HT-29 (cell line): ENCODE measurements at regions not wholly inside any gene's neighbourhood (a gene's known extent, or its start where the extent isn't known, plus 50 kb on each side); places are given as distances from the start of the nearest gene placed in this dataset.
A peak's percentile ranks its signal among the peaks of the same experiment; 100 is the strongest.
"Not testable (repeated sequence)": the region's sequence is repeated elsewhere in the genome, so short reads cannot be mapped to it uniquely, and the experiment has no call there.

Experiments
- DNase-seq: peaks from one replicate; pipeline ENCODE4 v3.0.0-alpha.2; 2015; ENCODE audit warnings: low spot score

GRCh38 chr9:33690143-33690933 is 105.0 kb upstream of the PRSS3 start:
- DNase-seq, result no peak

GRCh38 chr9:33695299-33695698 is 100.1 kb upstream of the PRSS3 start:
- no peak for DNase-seq

- no peak for DNase-seq
Measured at GRCh38 chr9:33695856-33696255, 99.5 kb upstream of the PRSS3 start.

GRCh38 chr9:33697171-33697570 is 98.2 kb upstream of the PRSS3 start:
- DNase-seq, result no peak

- DNase-seq, result no peak
Measured at GRCh38 chr9:33698267-33698666, 97.1 kb upstream of the PRSS3 start.

- DNase-seq, result not testable (repeated sequence)
Measured at GRCh38 chr9:33700940-33701339, 94.4 kb upstream of the PRSS3 start.

- no peak for DNase-seq
Measured at GRCh38 chr9:33703430-33704102, 91.8 kb upstream of the PRSS3 start.

- DNase-seq, result not testable (repeated sequence)
Measured at GRCh38 chr9:33705440-33705839, 89.9 kb upstream of the PRSS3 start.

- DNase-seq, result no peak
Measured at GRCh38 chr9:33708441-33708840, 86.9 kb upstream of the PRSS3 start.

GRCh38 chr9:33709269-33709668 is 86.1 kb upstream of the PRSS3 start:
- DNase-seq, result no peak

GRCh38 chr9:33711418-33711817 is 83.9 kb upstream of the PRSS3 start:
- DNase-seq, result not testable (repeated sequence)

- no peak for DNase-seq
Measured at GRCh38 chr9:33714989-33715388, 80.4 kb upstream of the PRSS3 start.

GRCh38 chr9:33718987-33719386 is 76.4 kb upstream of the PRSS3 start:
- no peak for DNase-seq

- DNase-seq, result peak; percentile 48
Measured at GRCh38 chr9:33719581-33720374, 75.6 kb upstream of the PRSS3 start.

- DNase-seq, result peak; percentile 91
Measured at GRCh38 chr9:33721674-33722358, 73.5 kb upstream of the PRSS3 start.

- DNase-seq, result no peak
Measured at GRCh38 chr9:33722359-33722675, 73.0 kb upstream of the PRSS3 start.

- no peak for DNase-seq
Measured at GRCh38 chr9:33728613-33729012, 66.7 kb upstream of the PRSS3 start.

- no peak for DNase-seq
Measured at GRCh38 chr9:33731142-33731541, 64.2 kb upstream of the PRSS3 start.

GRCh38 chr9:33731625-33732024 is 63.7 kb upstream of the PRSS3 start:
- DNase-seq, result no peak

- not testable (repeated sequence) for DNase-seq
Measured at GRCh38 chr9:33734247-33734940, 61.0 kb upstream of the PRSS3 start.
